ENCODE measurements at regions not wholly inside any gene's neighbourhood (a gene's known extent, or its start where the extent isn't known, plus 50 kb on each side); places are given as distances from the start of the nearest gene placed in this dataset.
A peak's percentile ranks its signal among the peaks of the same experiment; 100 is the strongest.

DNA sequence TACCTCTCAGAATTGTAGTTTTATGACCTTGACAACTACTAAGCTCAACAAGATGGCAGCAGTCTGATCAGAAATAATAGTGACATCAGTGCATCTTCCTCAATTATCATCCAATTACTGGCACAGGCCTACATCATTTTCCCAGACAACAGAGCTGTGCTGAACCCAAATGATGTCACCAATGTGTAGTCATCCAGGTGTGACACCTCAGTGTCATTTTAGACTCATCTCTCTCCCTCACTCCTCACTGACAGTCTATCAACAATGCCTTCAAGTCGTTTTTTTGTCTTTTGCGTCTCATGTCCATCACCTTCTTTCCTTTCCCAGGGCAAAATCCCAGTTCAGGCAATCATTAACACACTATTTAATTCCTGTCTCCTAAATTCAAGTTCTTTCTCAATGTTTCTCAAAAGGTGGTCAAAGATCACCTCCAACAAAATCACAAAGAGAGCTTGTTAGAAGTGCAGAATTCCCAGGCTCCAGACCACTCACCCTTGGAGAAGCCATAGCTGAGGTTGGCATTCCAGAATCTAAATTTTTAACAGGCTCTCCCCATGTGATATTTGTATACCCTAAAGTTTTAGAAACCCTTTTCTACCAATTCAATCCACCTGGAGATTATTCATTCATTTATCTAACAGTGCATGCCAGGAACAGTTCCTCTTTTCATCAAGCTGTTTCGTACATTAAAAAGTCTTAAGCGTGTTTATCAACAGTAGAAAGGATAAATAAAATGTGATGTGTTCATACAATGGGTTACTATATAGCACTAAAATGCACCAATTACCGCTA is 125.3 kb upstream of the KLF7 start:
- no peak for DNase-seq

DNA sequence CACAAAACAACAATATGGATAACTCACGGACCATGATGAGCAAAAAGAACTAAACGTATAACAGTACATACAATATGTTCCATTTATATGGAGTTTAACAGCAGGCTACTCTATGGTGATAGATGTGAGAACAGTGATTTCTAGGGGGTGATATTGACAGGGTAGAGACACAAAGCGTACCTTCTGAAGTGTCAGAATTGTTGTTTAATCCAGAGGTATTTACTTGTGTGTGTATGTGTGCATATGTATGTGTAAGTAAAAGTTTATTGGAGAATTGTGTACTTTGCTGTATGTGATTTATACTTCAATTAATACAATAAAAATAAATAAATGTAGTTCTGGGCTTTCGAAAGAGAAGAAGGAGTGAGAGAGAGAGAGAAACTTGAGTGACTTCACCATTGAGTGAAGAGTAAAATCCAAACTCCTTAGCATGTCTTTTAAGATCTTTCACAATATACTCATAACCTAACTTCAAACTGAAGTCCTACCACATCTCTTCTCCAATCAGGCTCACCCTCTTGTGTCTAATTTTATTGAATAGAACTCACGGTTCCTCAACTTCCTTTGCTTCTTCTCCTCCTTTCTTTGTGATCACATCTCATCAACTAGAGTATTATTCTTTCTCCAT is 126.0 kb upstream of the KLF7 start:
- no peak for DNase-seq

DNA sequence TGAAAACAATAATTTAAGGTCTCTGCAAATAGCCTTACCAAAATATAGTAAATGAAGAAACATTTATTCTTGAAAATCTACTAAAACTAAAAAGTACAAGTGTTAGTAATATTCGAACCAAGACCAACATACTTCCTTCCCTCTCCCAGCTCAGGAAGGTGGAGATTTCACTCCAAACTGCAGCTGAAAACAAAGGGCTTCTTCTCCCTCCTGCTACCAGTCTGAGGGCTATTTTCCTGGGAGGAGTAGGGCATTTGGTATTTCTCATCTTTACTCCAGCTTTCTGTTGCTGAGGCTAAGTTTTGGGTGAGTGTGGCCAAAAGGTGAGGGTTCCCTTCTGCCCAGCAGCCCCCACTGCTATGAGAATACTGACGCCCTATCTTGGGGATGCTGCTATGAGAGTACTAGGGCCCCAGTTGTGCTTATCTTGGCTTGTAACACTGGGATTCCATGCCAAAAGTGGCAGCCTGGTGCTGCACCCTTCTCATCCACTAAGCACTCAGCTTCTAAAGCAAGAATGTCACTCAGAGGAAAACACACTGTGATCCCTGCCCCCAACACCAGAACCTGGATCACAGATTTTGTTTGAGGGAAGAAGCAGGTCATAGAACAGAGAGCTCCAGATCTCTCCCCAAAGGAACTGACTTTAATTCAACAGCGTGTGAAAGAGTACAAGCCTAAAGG is 130.7 kb upstream of the KLF7 start:
- DNase-seq = no peak

DNA sequence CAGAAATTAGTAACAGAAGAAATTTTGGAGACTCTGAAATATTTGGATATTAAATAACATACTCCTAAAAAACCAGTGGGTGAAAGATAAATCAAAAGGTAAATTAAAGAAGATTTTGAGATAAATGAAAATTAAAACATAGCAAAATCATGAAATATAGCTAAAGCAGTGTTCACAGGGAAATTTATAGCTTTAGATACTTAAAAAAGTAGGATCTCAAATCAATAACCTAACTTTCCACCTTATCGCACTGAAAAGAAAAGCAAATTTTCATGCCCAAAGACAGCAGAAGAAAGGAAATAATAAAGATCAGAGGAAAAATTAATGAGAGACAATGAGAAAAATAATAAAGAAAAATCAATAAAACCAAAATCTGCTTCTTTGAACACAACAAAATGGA is 135.1 kb upstream of the KLF7 start:
- DNase-seq = no peak

DNA sequence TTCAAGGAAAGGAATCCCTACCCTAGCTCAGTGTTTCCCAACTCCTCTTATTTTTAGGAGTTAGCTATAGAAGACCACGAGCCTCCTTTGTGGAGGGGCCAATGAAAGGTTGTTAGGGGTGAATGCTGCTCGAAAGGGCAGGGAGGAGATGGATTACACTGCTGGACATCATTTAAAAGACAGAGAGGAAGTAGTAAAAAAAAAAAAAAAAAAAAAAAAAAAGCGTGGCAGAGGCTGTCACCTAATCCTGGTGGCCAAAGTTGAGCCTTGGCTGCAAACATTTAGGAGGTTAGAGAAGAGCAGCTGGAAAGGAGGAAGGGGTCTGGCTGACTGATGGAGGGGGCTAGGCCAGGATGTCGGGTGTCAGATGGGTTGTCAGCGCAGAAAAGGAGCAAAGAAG is 139.0 kb upstream of the KLF7 start:
- DNase-seq = no peak

DNA sequence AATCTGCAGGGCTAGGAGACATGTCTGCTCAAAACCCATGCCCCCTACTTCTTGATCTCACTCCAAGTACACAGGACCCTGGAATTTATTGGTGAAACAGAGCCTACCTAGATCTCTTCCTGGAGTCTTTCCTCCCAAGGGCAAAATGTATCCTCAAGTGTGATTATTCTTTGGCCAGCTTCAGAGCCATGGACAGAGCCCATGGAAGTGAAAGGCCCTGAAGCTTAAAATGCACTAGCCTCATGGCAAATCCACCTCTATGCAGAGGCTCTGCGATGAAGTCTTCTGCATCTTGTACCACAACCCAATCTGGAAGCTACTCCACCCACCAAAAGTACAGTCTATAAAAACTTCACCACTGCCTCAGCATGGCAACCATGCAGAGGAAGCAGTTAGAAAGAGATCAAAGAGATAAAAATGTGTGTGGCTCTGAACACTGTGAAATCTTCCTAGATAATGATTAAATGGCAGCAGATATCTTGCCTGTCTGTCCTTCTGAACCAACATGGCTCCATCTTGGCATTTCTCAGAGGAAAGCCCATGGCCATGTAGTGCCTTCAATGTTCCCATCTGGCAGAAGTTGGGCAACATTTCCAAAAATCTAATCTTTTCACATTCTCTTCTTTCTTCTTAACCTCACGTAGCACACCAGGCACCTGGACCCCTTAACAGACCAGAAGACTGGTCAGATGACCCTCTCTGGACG is 142.9 kb upstream of the KLF7 start:
- no peak for DNase-seq

DNA sequence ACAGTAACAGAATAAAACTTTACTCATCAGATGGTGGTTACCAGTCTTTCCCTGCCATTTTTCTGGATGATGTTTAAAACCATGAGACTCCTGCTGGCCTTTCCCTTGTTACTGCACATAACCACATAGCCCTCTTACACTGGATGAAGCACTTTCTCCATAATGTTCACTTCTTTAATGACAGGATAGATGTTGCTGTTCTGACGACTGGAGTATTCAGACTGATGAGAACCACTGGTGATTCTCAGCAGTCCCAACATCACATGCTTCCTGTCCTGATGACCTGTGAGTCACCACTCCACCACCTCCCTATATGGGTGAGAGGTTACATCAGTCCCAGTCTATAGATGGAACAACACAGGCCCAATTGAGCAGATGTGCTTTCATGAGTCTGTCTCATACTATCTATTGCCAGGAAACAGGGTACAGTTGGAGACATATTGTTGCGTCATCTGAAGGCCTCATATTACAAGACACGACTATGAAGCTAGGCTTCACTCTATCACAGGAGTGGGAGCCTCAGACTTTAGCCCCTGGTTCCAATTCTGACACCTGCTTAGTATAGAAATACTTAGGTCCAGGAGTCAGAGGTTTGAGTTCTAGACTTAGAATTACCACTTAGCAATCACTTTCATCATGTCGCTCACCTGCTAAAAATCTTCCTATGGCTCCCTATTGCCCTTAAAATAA is 145.7 kb upstream of the KLF7 start:
- DNase-seq = peak; percentile 10

DNA sequence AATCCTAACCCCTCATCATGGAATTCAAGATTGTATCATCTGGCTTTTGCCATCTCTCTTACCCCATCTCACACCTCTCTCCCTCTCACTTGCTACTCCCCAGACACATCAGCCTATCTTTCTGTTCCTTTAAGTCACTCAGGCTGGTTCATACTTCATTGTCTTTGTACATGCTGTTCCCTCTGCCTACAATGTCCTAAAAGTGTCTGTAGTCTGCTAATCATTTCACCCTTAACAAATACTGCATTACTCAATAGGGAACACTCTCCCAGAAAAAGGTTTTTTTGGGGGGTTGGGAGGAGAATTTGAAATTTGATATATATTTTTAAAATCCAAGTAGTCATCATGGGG is 146.2 kb upstream of the KLF7 start:
- no peak for DNase-seq

DNA sequence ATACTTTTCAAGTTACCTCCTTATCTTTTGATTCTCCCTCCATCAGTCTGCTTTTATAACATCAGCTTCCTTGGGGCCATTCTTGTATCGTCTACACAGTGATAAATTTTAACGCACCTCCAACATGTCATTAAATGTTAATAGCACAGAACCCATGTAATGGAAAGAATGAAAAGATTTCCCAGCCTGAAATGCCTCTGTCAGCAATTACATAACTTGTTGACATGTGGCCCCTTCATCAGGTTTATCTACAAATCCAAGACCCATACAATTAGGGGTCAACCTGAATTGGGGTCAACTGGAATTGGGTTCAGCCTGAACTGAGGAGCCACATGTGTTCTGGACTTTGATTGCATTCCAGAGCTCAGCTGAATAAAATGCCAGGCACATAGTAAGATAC is 148.2 kb upstream of the KLF7 start:
- no peak for DNase-seq

DNA sequence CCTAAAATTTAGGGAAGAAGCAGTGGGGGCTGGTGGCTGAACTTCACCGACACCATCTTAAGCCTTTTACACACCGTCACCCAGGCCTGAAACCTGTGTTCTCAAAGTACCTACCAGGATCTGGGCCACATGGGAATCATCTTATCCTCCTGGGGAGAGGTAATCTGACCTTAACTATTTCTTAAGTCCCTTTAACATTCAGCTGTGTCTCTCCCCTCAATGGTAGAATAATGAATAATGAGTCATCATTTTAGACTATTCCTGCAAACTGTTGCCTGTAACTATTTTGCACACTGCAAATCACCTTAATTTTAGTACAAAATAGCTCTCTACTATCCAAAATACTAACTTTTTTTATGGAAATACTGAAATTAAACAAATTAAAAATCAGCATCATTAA is 149.4 kb upstream of the KLF7 start:
- DNase-seq = no peak

DNA sequence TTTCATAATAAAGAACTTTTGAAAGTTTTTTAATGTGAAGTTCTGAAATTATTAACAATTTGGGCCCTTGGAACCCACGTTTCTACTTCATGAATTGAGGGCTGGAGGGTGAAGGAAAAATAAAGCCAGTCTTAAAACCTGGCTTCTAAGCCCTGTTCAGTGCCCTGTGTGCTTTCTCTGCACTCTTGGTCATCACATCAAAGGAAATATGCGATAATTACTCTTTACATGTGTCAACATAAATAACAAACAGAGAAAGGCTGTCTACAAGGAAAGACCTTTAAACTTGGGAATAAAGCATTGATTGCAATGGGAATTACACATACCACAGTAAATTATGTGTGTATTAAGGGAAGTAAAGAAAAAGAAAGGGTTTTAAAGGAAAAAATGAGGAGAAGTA is 150.7 kb upstream of the KLF7 start:
- no peak for DNase-seq

DNA sequence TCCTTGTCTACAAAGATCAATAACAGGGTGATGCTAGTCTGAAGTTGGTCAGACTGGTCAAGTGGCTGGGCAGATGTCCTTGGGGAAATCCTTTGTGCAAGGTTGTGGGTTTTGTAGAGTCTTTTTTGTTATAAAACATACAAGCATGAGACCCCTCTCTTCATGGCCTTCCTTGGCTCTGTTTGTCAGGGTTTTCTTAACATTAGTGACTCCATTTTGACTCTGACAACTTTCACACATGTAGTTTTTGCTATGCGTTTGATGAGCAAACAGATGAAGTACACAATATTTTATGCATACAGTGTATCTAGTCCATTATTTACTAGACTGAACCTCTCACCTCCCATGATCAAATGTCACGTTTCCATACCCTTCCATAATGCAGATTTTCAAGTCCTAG is 151.2 kb upstream of the KLF7 start:
- no peak for DNase-seq

DNA sequence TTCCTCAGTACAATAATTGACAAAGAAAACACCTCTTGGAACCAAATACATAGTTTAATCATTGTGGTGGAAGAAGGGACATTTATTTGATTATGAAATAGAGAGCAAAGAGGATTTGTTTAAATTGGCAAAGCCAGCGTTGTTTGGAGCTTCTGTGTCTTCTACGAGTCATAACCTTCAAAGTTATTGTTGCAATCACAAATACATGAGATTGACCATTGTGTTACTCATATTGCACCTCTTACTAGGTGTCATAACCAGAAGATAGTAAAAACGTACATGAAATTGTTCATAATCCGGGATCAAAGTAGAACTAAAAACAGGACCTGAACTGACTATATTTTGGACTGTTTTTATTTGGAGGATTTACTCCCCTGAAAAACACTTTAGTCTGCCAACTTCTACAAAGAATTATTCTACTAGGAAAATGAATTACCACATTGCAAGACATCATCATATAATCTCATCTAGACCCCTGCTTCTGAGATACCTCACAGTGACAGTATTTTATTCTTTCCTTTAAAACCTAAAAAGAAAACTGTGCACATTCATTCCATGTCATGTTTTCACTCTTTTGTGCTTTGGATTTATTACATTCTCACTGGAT is 151.7 kb upstream of the KLF7 start:
- DNase-seq = no peak

DNA sequence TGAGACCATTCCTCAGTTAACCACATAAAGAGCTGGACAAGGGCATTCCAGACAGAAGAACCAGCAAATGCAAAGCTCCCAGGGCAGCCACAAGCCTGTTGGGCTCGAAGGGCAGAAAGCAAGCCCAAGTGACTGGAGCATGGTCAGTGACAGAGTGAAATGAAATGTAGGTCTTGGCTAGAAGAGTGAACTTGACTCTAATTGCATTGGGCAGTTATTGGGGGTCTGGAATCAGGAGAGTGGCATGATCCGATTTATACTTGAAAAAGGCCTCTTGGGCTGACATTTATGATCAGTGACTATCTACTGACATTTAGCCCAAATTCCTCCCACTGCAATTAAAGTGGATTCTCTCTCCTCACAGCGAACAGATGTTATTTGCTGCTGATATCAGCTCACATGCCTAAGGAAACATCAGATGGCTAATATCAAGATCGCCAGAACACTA is 152.5 kb upstream of the KLF7 start:
- DNase-seq = no peak

DNA sequence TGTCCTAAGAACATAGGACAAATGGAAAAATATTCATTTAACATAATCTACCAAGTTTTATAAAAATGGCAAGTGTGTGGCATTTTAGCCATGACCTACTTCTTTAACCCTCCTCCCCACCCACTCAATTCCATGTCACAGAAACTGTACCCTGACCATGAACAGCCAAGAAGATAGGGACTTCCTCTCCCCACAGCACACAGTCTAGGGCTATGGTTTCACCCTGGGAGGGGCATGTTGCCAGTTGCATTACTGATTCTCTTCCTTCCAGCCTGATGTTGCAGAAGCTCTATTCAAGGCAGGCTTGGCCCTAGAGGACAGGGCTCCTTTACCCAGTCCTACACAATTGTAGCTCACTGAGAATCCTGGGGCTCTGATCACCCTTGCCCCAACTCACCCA is 153.6 kb upstream of the KLF7 start:
- DNase-seq = no peak

DNA sequence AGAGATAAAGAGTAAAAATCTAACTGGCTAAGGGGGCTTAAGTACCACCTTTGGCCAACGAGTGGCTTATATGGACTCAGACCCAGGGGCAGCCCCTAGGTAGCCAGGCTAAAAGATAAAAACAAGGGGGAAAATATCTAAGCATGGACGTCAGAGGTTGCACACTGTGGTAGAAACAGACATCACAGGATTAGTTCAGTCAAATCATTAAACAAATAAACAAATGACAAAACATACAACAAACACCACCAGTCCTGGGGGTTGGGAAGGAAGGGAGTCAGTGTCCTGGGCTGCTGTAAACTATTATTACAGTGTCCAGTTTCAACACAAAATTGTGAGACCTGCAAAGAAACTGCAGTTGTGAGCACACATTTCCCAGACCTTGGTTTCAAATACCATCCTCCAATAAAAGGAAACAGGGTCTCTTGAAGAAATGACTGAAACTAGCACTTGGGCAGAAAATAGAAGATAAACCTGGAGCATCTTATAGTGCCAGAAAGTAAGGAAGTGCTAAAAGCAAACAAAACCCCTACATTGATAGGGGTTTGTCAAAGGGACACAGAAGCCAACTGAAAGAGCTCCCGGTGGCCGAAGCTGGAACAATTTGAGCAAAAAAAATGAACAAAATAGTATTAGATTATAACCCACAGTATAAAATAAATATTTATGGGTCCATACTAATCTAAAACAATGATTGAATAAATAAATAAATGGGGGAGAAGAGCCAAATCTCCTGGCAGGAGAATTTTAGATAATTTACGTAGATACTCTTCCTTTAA is 154.8 kb upstream of the KLF7 start:
- no peak for DNase-seq

DNA sequence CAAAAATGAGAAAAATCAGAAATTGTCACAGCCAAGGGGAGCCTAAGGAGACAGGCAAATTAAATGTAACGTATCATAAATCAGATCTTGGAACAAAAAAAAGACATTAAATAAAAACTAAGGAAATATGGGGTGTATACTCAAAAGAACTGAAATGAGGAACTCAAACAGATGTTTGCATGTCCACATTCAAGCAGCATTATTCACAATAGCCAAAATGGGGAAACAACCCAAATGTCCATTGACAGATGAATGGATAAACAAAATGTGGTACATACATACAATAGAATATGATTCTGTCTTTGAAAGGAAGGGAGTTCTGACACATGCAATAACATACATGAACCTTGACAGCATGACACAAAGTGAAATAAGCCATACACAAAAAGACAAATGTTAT is 155.8 kb upstream of the KLF7 start:
- DNase-seq = no peak

DNA sequence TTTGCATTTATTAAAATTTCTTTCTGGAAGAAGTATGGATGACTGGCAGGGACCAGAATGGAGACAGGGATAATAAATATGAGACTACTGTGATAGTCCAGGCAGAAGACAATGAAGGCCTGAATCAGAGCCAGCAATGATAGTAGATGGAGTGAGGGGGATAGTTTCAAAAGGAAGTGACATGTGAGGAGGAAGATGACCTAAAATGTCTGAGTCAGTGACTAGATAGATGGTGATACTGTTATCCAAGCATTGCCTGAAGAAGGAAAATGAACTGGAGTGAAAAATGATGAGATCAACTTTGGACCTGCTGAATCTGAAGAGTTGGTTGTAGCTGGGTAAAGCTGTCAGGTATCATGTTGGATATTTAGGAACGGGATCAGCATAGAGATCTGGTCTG is 158.3 kb upstream of the KLF7 start:
- DNase-seq = no peak

DNA sequence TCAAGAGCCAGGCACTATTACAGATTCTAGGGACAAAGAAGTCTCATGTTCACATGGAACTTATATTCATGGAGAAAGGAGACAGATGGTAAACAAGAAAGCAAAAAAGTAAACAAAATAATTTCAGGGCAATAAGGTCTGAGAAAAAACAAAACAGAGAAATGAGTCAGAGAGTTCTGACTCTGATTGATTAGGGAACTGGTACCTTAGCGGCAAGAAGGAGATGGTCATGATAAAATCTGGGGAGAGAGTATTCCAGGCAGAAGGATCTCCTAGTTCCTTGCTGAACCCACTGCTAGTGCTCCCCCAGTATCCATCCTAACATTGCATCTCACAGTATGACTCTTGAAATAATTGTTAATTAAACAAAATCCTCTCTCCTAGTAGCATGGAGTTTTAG is 161.8 kb upstream of the KLF7 start:
- no peak for DNase-seq

DNA sequence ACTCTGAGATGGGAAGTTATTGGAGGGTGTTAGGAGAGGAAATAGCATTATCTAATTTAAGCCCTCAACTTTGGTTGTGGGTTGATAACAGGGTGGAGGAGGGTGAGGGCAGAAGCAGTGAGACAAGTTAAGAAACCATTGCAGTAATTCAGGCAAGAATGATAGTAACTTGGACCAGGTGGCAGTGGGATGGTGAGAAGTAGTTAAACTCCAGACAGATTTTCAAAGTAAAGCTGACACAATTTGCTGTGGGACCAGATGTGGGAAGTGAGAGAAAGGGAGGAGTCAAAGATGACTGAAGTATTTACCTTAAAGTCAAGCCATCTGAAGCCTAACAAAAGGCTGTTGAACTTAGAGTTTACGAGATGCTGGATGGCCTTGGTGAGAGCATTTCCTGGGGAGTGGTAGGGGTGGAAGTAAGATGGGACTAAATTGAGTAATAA is 163.2 kb upstream of the KLF7 start:
- DNase-seq = no peak

DNA sequence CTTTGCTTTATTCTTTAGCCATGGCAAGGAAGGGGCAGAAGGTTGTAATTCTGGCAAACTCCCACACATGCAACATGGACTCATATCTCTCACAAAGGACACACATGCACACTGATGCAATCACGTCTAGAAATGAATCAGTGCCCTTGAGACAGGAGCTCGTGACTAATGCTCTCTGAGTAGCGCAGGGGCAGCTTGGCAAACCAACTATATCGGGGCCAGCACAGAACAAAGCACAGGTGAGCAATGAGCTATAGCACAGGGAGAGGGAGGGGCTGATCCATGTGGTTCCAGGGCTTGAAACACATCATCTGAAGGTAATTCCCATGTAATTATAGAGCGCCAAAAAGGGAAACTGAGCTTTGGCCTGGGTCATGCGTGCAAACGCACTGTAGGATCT is 165.2 kb upstream of the KLF7 start:
- DNase-seq = peak; percentile 96

DNA sequence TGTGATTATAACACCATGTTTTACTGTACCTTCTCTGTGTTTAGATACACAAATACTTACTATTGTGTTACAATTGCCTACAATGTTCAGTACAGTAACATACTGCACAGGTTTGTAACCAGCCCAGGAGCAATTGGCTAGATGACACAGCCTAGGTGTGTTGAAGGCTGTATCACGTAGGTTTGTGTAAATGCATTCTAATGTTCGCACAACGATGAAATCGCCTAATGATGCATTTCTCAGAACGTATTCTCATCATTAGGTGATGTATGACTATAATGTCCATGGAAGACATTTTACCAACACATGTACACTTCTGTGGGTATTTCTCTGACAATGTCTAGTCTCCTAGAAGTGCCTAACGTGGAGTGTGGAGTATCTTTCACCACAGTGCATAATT is 165.9 kb upstream of the KLF7 start:
- no peak for DNase-seq

Measured in kidney glomerular epithelial cell (primary cell).